ENCODE measurements at regions not wholly inside any gene's neighbourhood (a gene's known extent, or its start where the extent isn't known, plus 50 kb on each side); places are given as distances from the start of the nearest gene placed in this dataset.

GRCh38 chr2:144858211-144858610, 338.3 kb upstream of the ZEB2 start:
- Mint-ChIP-seq H3K36me3 (ENCODE audit: low read depth) (no peaks in the 10 kb centered on the region), H3K9me3 (no peaks in the 10 kb centered on the region), H3K27ac (no peak overlapping the region), H3K4me3 (no peak overlapping the region), H3K4me1 (ENCODE audit: low read depth) (no peaks in the 10 kb centered on the region), H3K27me3 (ENCODE audit: insufficient read depth) (no peaks in the 10 kb centered on the region)
- intact Hi-C loops (cut with micrococcal nuclease): no loop called here
- no peak for DNase-seq (ENCODE audit: low spot score)

- no peaks in the 10 kb centered on the region for H3K9me3 Mint-ChIP-seq
- H3K4me1 Mint-ChIP-seq (ENCODE audit: low read depth): no peaks in the 10 kb centered on the region
- no peak overlapping the region for H3K27ac Mint-ChIP-seq
- H3K36me3 Mint-ChIP-seq (ENCODE audit: low read depth): no peaks in the 10 kb centered on the region
- DNase-seq (ENCODE audit: low spot score): no peak
- no peak overlapping the region for H3K4me3 Mint-ChIP-seq
- H3K27me3 Mint-ChIP-seq (ENCODE audit: insufficient read depth): no peaks in the 10 kb centered on the region
- intact Hi-C loops (cut with micrococcal nuclease): no loop called here
These were observed 334.7 kb upstream of the ZEB2 start for GRCh38 chr2:144854596-144854995.

GRCh38 chr2:144849612-144850011, 329.7 kb upstream of the ZEB2 start:
- intact Hi-C loops (cut with micrococcal nuclease): no loop called here
- no peaks in the 10 kb centered on the region for H3K36me3 Mint-ChIP-seq (ENCODE audit: low read depth)
- DNase-seq (ENCODE audit: low spot score): no peak
- no peaks in the 10 kb centered on the region for H3K4me1 Mint-ChIP-seq (ENCODE audit: low read depth)
- no peaks in the 10 kb centered on the region for H3K27me3 Mint-ChIP-seq (ENCODE audit: insufficient read depth)
- no peak overlapping the region for H3K4me3 Mint-ChIP-seq
- no peak overlapping the region for H3K27ac Mint-ChIP-seq
- H3K9me3 Mint-ChIP-seq: no peaks in the 10 kb centered on the region

GRCh38 chr2:144848423-144848822, 328.5 kb upstream of the ZEB2 start:
- no peak for DNase-seq (ENCODE audit: low spot score)
- intact Hi-C loops (cut with micrococcal nuclease): no loop called here
- Mint-ChIP-seq H3K4me1 (ENCODE audit: low read depth) (no peaks in the 10 kb centered on the region), H3K27ac (no peak overlapping the region), H3K36me3 (ENCODE audit: low read depth) (no peaks in the 10 kb centered on the region), H3K4me3 (no peak overlapping the region), H3K27me3 (ENCODE audit: insufficient read depth) (no peaks in the 10 kb centered on the region), H3K9me3 (no peaks in the 10 kb centered on the region)

- DNase-seq (ENCODE audit: low spot score): no peak
- intact Hi-C loops (cut with micrococcal nuclease): no loop called here
- Mint-ChIP-seq H3K4me1 (ENCODE audit: low read depth) (no peaks in the 10 kb centered on the region), H3K36me3 (ENCODE audit: low read depth) (no peaks in the 10 kb centered on the region), H3K27me3 (ENCODE audit: insufficient read depth) (no peaks in the 10 kb centered on the region), H3K4me3 (no peak overlapping the region), H3K9me3 (no peaks in the 10 kb centered on the region), H3K27ac (no peak overlapping the region)
These were observed 327.6 kb upstream of the ZEB2 start for GRCh38 chr2:144847347-144848080.

GRCh38 chr2:144836635-144837350, 316.9 kb upstream of the ZEB2 start:
- Mint-ChIP-seq H3K27me3 (ENCODE audit: insufficient read depth) (peaks cover 2% of the 10 kb centered on the region), H3K27ac (no peak overlapping the region), H3K4me3 (no peak overlapping the region), H3K36me3 (ENCODE audit: low read depth) (no peaks in the 10 kb centered on the region), H3K4me1 (ENCODE audit: low read depth) (no peaks in the 10 kb centered on the region), H3K9me3 (no peaks in the 10 kb centered on the region)
- intact Hi-C loops (cut with micrococcal nuclease): no loop called here
- DNase-seq (ENCODE audit: low spot score): no peak

GRCh38 chr2:144835634-144836350, 315.9 kb upstream of the ZEB2 start:
- Mint-ChIP-seq H3K4me1 (ENCODE audit: low read depth) (no peaks in the 10 kb centered on the region), H3K36me3 (ENCODE audit: low read depth) (no peaks in the 10 kb centered on the region), H3K4me3 (no peak overlapping the region), H3K9me3 (no peaks in the 10 kb centered on the region), H3K27ac (no peak overlapping the region), H3K27me3 (ENCODE audit: insufficient read depth) (peaks cover 2% of the 10 kb centered on the region)
- DNase-seq (ENCODE audit: low spot score): no peak
- intact Hi-C loops (cut with micrococcal nuclease): no loop called here

- Mint-ChIP-seq H3K4me3 (no peak overlapping the region), H3K27me3 (ENCODE audit: insufficient read depth) (peaks cover 2% of the 10 kb centered on the region), H3K27ac (no peak overlapping the region)
These were observed 315.2 kb upstream of the ZEB2 start for GRCh38 chr2:144834998-144835633.

GRCh38 chr2:144834363-144834762, 314.4 kb upstream of the ZEB2 start:
- Mint-ChIP-seq H3K27ac (no peak overlapping the region), H3K4me1 (ENCODE audit: low read depth) (no peaks in the 10 kb centered on the region)
- intact Hi-C loops (cut with micrococcal nuclease): no loop called here

More at GRCh38 chr2:144834998-144835633, 315.2 kb upstream of the ZEB2 start:
- no peaks in the 10 kb centered on the region for H3K9me3 Mint-ChIP-seq
- H3K36me3 Mint-ChIP-seq (ENCODE audit: low read depth): no peaks in the 10 kb centered on the region
- H3K4me1 Mint-ChIP-seq (ENCODE audit: low read depth): no peaks in the 10 kb centered on the region
- DNase-seq (ENCODE audit: low spot score): no peak
- intact Hi-C loops (cut with micrococcal nuclease): no loop called here

GRCh38 chr2:144833075-144833637, 313.2 kb upstream of the ZEB2 start:
- Mint-ChIP-seq H3K9me3 (no peaks in the 10 kb centered on the region), H3K27me3 (ENCODE audit: insufficient read depth) (peaks cover 2% of the 10 kb centered on the region), H3K4me3 (no peak overlapping the region), H3K27ac (no peak overlapping the region), H3K36me3 (ENCODE audit: low read depth) (no peaks in the 10 kb centered on the region), H3K4me1 (ENCODE audit: low read depth) (no peaks in the 10 kb centered on the region)
- intact Hi-C loops (cut with micrococcal nuclease): no loop called here
- DNase-seq (ENCODE audit: low spot score): no peak

More at GRCh38 chr2:144834363-144834762, 314.4 kb upstream of the ZEB2 start:
- Mint-ChIP-seq H3K27me3 (ENCODE audit: insufficient read depth) (peaks cover 2% of the 10 kb centered on the region), H3K36me3 (ENCODE audit: low read depth) (no peaks in the 10 kb centered on the region), H3K4me3 (no peak overlapping the region), H3K9me3 (no peaks in the 10 kb centered on the region)
- DNase-seq (ENCODE audit: low spot score): no peak

- no peak for DNase-seq (ENCODE audit: low spot score)
- Mint-ChIP-seq H3K36me3 (ENCODE audit: low read depth) (no peaks in the 10 kb centered on the region), H3K27ac (no peak overlapping the region), H3K27me3 (ENCODE audit: insufficient read depth) (peaks cover 2% of the 10 kb centered on the region), H3K4me3 (no peak overlapping the region), H3K4me1 (ENCODE audit: low read depth) (no peaks in the 10 kb centered on the region), H3K9me3 (no peaks in the 10 kb centered on the region)
- intact Hi-C loops (cut with micrococcal nuclease): no loop called here
These were observed 312.1 kb upstream of the ZEB2 start for GRCh38 chr2:144832048-144832447.

- intact Hi-C loops (cut with micrococcal nuclease): no loop called here
- Mint-ChIP-seq H3K27me3 (ENCODE audit: insufficient read depth) (peaks cover 2% of the 10 kb centered on the region), H3K27ac (no peak overlapping the region), H3K4me3 (no peak overlapping the region), H3K9me3 (no peaks in the 10 kb centered on the region), H3K4me1 (ENCODE audit: low read depth) (no peaks in the 10 kb centered on the region), H3K36me3 (ENCODE audit: low read depth) (no peaks in the 10 kb centered on the region)
- DNase-seq (ENCODE audit: low spot score): no peak
These were observed 310.6 kb upstream of the ZEB2 start for GRCh38 chr2:144830543-144830942.

Data from activated T-helper 1 cell treated with anti-CD3 and anti-CD28 coated beads, Interleukin-12 subunit alpha, Interleukin-12 subunit beta, Interleukin-2, Interleukin-4 antibody, amounts not matched to agents 30 ng/mL and 10 ng/mL and 1 ng/mL, durations not matched to agents 14 hours and 24 hours and 36 hours (primary cell).